ENCODE measurements at regions not wholly inside any gene's neighbourhood (a gene's known extent, or its start where the extent isn't known, plus 50 kb on each side); places are given as distances from the start of the nearest gene placed in this dataset.

DNA sequence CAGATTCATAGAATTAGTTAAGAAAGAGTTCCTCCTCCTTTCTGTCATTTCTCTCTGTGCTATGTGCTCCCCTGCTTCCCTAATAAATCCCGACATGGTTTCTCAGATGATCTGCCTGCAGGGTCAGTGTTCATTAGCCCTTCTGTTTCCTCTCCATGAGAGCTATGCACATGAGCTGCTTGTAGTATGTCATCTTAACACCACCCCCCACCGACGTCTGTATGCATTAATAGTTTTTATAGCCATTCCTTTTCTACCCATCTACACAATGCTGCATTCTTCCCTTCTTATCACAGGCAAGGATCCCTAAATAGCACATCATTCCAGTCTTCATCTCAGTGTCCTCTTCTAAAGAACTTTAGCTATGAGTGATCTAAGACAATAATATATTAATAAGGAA is 809.1 kb downstream of the ANKRD7 start:
- Mint-ChIP-seq H3K27ac (no peak overlapping the region), H3K27me3 (no peaks in the 10 kb centered on the region), H3K9me3 (ENCODE audit: insufficient read depth) (no peaks in the 10 kb centered on the region), H3K4me3 (no peak overlapping the region), H3K4me1 (no peaks in the 10 kb centered on the region)
- Histone ChIP-seq H3K36me3 (replicated peaks in 1 of 2; ENCODE audit: control extremely low read depth in 1 of 2, control insufficient read depth in 1 of 2, extremely low read depth in 1 of 2, insufficient read depth in 2 of 2, low read length in 1 of 2) (no peaks in the 10 kb centered on the region), H2AFZ (ENCODE audit: insufficient read depth, low read depth, low read length, poor library complexity, severe bottlenecking) (no peak overlapping the region), H3K27ac (ENCODE audit: low read length in 2 of 2) (no peak overlapping the region), H3K9ac (ENCODE audit: low read length) (no peak overlapping the region), H3K4me2 (replicated peaks; ENCODE audit: low read depth, low read length, poor library complexity, severe bottlenecking) (no peak overlapping the region), H3K79me2 (ENCODE audit: control insufficient read depth, insufficient read depth, low read length) (no peaks in the 10 kb centered on the region), H3K9me3 (ENCODE audit: control extremely low read depth in 1 of 3, control insufficient read depth in 2 of 3, insufficient read depth in 1 of 3, low read length in 2 of 3) (peaks cover 0 to 5% (median 0%) of the 10 kb centered on the region in 3 donors), H4K20me1 (ENCODE audit: control insufficient read depth, insufficient read depth, low read length, poor library complexity, severe bottlenecking) (no peaks in the 10 kb centered on the region), H3K27me3 (replicated peaks in 1 of 4; ENCODE audit: control extremely low read depth in 1 of 4, control insufficient read depth in 3 of 4, insufficient read depth in 4 of 4, low read length in 3 of 4) (no peaks in the 10 kb centered on the region), H3K4me3 (ENCODE audit: control extremely low read depth in 1 of 5, extremely low read depth in 1 of 5, insufficient read depth in 1 of 5, low read depth in 2 of 5, low read length in 4 of 5) (no peak overlapping the region), H3K4me1 (ENCODE audit: control insufficient read depth in 2 of 2, insufficient read depth in 2 of 2, low read length in 2 of 2) (no peaks in the 10 kb centered on the region)
- CTCF ChIA-PET = no interaction called here
- no peak for DNase-seq
- intact Hi-C loops (cut with micrococcal nuclease) = no loop called here
- TF ChIP-seq, protein P1, sequence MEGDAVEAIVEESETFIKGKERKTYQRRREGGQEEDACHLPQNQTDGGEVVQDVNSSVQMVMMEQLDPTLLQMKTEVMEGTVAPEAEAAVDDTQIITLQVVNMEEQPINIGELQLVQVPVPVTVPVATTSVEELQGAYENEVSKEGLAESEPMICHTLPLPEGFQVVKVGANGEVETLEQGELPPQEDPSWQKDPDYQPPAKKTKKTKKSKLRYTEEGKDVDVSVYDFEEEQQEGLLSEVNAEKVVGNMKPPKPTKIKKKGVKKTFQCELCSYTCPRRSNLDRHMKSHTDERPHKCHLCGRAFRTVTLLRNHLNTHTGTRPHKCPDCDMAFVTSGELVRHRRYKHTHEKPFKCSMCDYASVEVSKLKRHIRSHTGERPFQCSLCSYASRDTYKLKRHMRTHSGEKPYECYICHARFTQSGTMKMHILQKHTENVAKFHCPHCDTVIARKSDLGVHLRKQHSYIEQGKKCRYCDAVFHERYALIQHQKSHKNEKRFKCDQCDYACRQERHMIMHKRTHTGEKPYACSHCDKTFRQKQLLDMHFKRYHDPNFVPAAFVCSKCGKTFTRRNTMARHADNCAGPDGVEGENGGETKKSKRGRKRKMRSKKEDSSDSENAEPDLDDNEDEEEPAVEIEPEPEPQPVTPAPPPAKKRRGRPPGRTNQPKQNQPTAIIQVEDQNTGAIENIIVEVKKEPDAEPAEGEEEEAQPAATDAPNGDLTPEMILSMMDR (IDR thresholded peaks at IDR 0.05) = no peak
- no peak for TF ChIP-seq EZH2 (IDR thresholded peaks at IDR 0.05; ENCODE audit: borderline replicate concordance, insufficient read depth, low read depth, low read length, poor library complexity, severe bottlenecking)
- 100% methylated on average over 1 of the region's 3 CpGs for WGBS (ENCODE audit: insufficient coverage)
- no peak for ATAC-seq (ENCODE audit: low read depth)
- POLR2A ChIA-PET = no interaction called here

DNA sequence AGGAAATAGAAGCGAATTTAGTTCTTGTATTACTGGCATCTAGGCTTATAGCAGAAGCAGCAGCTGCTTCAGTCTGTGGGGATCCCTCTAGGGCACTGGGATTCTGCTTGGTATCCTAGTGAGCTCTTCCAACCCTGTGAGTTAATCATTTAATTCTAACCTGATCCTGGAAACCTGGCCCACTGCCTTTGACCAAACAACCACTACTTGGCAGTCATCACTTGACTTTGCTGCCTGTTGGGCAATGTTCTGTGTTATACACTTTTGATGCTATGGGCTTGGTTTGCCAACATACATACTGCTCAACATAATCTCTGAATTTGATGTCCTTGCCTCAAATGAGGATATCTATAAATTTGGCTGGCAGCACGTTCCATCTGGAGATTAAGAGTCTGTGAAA is 813.4 kb downstream of the ANKRD7 start:
- Histone ChIP-seq H4K20me1 (ENCODE audit: control insufficient read depth, insufficient read depth, low read length, poor library complexity, severe bottlenecking) (no peaks in the 10 kb centered on the region), H3K9ac (ENCODE audit: low read length) (no peak overlapping the region), H3K27me3 (replicated peaks in 1 of 4; ENCODE audit: control extremely low read depth in 1 of 4, control insufficient read depth in 3 of 4, insufficient read depth in 4 of 4, low read length in 3 of 4) (no peaks in the 10 kb centered on the region), H3K9me3 (ENCODE audit: control extremely low read depth in 1 of 3, control insufficient read depth in 2 of 3, insufficient read depth in 1 of 3, low read length in 2 of 3) (peaks cover 0 to 8% (median 0%) of the 10 kb centered on the region in 3 donors), H2AFZ (ENCODE audit: insufficient read depth, low read depth, low read length, poor library complexity, severe bottlenecking) (no peak overlapping the region), H3K36me3 (replicated peaks in 1 of 2; ENCODE audit: control extremely low read depth in 1 of 2, control insufficient read depth in 1 of 2, extremely low read depth in 1 of 2, insufficient read depth in 2 of 2, low read length in 1 of 2) (no peaks in the 10 kb centered on the region), H3K79me2 (ENCODE audit: control insufficient read depth, insufficient read depth, low read length) (no peaks in the 10 kb centered on the region), H3K4me2 (replicated peaks; ENCODE audit: low read depth, low read length, poor library complexity, severe bottlenecking) (no peak overlapping the region), H3K4me3 (ENCODE audit: control extremely low read depth in 1 of 5, extremely low read depth in 1 of 5, insufficient read depth in 1 of 5, low read depth in 2 of 5, low read length in 4 of 5) (no peak overlapping the region), H3K4me1 (ENCODE audit: control insufficient read depth in 2 of 2, insufficient read depth in 2 of 2, low read length in 2 of 2) (no peaks in the 10 kb centered on the region), H3K27ac (ENCODE audit: low read length in 2 of 2) (no peak overlapping the region)
- ATAC-seq (ENCODE audit: low read depth) (no peak), DNase-seq (no peak)
- Mint-ChIP-seq H3K27ac (no peak overlapping the region), H3K4me3 (no peak overlapping the region), H3K27me3 (no peaks in the 10 kb centered on the region), H3K9me3 (ENCODE audit: insufficient read depth) (no peaks in the 10 kb centered on the region), H3K4me1 (no peaks in the 10 kb centered on the region)
- POLR2A ChIA-PET = no interaction called here
- CTCF ChIA-PET = no interaction called here
- TF ChIP-seq EZH2 (IDR thresholded peaks at IDR 0.05; ENCODE audit: borderline replicate concordance, insufficient read depth, low read depth, low read length, poor library complexity, severe bottlenecking) = no peak
- TF ChIP-seq, protein P1 (IDR thresholded peaks at IDR 0.05) = no peak
- intact Hi-C loops (cut with micrococcal nuclease) = no loop called here
- 59% methylated on average over 2 of the region's 2 CpGs for WGBS (ENCODE audit: insufficient coverage)
